Islet precursor cell (in vitro differentiated cells): ENCODE measurements at regions not wholly inside any gene's neighbourhood (a gene's known extent, or its start where the extent isn't known, plus 50 kb on each side); places are given as distances from the start of the nearest gene placed in this dataset.

Experiments
- DNase-seq: peaks from one replicate; pipeline ENCODE4 v3.0.0-alpha.2; 2018

DNA sequence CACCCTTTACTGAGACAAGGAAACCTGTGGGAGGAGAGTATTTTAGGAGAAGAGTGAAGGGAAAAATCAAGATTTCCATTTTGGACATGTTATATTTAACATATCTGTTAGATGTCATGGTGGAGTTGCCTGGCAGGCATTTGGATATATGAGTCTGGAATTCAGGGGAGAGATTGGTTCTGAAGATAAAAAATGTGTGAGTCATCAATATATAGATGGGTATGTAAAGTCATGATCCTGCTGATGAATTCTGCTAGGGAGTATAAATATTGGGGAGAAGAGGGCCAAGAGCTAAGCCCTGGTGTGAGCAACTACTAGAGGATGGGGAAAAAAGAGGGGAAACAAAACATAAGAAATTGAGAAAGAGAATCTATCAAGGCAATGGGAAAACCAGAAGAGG lies 151.3 kb upstream of the SOX9 start:
- no peak for DNase-seq

GRCh38 chr17:71970312-71970711 lies 150.5 kb upstream of the SOX9 start:
- DNase-seq: peak; percentile 77

- DNase-seq: no peak
Measured at GRCh38 chr17:71974051-71974450, 146.8 kb upstream of the SOX9 start.

DNA sequence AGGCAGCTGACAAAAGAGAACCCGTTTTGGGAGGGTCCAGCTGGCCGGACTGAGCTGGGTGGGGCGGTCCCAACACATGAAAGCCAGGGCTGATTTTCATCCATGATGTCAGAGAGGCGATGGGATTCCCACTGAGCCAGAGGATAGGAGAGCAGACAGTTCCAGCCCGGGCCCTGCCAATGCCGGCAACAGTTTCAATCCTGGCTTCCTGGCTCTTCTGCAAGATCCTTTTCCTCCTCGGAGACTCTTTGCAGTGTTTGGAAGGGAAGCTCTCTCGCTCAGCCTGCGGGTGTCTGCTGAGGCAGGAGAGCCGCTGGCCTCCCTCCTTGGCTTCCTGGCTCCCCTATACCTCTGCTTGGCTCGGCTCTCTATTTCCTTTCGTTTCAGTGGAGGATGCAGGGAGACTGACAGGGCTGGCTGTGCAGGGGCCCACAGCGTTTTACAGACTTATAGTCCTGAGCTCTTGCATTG lies 145.5 kb upstream of the SOX9 start:
- DNase-seq: peak; percentile 70

DNA sequence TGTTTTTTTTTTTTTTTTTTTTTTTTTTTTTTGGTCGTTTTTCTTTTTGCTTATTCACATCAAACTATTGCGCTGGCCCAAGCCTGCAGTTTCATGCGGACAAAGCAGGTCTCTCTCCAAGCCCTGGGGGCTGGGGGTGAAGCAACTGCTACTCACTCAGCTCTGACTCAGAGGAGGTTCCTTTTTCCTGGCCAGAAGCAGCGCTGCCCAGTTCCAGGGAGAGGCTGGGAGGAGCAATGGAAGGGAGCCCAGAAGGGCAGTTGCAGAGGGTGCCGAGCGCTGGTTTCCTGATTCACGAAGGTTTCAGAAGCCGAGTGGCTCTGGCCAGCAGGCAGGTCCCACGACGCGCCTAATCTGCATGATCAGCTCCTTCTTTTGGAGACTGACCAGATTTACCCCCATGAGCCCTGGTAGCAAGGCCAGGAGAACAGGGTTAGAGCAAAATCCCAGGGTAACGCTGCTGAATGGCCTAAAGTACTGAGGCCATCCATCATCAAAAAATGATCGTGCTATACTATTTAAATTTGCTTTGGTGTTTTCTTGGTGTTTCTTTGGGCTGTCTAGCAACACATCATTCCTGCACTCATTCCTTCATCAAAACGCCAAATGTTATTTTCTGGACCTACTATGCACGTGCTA lies 144.7 kb upstream of the SOX9 start:
- DNase-seq: peak; percentile 97

- no peak for DNase-seq
Measured at GRCh38 chr17:71978435-71978834, 142.4 kb upstream of the SOX9 start.

DNA sequence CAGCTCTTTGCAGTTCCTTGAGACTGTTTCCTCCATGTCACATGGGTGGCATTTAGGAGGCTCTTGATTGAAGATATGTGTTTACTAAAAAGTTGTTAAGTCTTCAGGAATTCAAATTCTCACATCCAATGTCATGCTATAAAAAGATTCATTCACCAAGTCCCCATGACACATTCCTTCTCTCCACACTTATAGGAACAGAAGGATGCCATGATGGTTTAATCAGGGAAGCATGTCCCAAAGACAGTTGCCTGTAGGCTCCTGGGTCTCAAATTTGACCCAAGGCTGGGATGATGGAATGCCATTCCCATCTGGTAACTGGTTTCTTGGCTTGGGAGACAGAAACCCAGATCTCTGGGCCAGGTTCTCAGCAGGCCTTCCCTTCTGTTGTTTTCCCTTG lies 140.6 kb upstream of the SOX9 start:
- DNase-seq: no peak

DNA sequence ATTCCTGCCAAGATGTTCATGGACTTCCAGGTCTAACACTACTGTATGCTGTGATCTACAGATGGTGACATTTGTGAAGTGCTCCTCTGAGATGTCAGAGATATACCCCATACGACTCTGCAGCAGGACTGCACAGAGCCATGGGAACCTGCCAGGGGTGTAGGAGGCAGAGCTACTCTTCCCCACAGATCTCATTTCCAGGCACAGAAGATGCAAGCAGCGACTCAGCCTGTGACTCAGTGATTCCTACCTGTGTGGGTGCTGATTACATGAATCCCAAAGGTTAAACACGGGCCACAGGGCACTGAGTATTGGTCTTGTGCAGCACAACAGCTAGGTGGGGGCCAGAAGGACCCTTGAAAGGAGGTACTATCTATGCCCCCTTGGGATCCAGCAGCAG lies 137.0 kb upstream of the SOX9 start:
- DNase-seq: no peak

- DNase-seq: no peak
Measured at GRCh38 chr17:71985111-71986039, 135.4 kb upstream of the SOX9 start.

GRCh38 chr17:71986886-71987285 lies 133.9 kb upstream of the SOX9 start:
- DNase-seq: no peak

DNA sequence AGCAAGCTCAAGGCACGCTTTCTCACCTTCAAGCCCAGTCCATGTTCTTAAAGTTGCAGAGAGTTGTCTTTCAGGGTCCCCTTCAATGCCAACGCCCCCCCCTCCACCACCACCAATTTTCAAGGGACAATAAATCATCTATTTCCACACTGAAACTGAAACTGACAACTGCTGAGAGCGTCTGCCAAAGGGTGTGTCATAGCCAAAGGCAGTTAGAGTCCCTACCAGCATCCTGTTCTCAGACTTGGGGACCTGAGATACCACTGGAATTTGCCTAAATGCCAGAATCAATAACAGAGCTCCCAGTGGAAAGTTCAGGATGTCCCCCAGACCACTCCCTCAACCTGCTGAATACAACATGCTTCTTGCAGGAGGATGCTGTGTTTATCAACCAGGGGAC lies 133.2 kb upstream of the SOX9 start:
- DNase-seq: peak; percentile 47

GRCh38 chr17:71989117-71989516 lies 131.7 kb upstream of the SOX9 start:
- DNase-seq: peak; percentile 1

DNA sequence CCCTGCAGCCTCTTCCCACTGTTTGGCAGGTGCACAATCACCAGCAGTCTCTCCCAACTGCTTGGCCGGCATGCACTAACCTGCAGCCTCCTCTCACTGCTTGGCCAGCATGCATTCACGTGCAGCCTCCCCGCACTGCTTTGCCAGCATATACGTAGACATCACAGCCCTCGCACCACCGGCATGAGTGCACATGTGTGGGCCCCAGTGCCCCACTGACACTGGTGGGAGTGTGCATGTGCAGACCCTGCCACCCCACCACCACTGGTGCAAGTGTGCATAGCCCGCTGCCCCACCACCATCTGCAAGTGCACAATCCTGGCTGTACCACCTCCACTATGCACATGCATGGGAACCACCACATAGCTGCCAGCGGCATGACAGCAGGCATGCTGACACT lies 127.5 kb upstream of the SOX9 start:
- no peak for DNase-seq

GRCh38 chr17:71995590-71995989 lies 125.2 kb upstream of the SOX9 start:
- no peak for DNase-seq

DNA sequence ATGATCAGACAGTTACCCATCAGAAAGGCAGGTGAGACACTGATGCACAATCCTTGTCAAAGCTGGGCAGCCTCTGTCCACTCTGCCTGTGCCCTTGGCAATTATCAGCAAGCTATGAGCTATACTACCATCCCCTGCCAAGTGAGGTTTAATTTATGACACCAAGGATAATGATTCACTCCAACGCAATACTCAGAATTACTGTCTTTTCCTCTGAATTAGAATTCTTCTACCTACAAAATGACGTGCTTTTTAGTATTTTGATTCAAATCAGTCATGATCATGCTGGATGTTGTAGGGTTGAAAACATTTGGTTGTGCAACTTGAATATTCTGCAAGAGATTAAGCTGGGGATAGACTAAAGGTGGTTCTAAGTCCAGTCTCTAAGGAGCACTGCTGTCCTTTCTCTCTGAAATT lies 116.8 kb upstream of the SOX9 start:
- no peak for DNase-seq

- no peak for DNase-seq
Measured at GRCh38 chr17:72004611-72005331, 116.0 kb upstream of the SOX9 start.

- no peak for DNase-seq
Measured at GRCh38 chr17:72005332-72006163, 115.3 kb upstream of the SOX9 start.

DNA sequence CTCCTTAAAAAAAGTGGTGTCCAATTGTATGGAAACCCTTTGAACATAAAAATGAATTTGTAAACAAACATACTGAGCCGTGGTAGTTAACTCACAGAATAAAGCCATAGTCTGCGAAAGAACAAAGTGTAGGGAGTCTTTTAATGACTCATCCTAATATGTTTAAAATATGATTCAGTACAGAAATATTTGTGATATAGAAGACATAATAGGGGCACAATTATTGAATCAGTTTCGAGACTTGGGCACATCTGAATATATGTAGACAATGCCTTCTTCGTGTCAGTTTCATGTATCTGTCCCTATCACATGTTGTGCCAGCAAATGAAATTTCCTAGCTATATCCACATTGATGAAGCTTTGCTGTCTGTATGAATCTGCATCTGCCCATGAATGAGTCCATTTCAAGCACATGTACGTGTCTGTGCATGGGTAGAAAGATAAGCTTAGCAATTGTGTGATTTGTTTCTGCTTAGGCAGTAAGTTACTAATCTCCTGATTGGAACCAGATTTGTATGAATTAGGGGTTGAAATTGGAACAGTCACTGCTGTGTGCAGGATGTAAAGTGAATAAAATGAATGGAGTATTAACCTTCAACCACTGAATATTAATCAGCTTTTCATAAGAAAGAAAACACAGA lies 112.5 kb upstream of the SOX9 start:
- DNase-seq: no peak

DNA sequence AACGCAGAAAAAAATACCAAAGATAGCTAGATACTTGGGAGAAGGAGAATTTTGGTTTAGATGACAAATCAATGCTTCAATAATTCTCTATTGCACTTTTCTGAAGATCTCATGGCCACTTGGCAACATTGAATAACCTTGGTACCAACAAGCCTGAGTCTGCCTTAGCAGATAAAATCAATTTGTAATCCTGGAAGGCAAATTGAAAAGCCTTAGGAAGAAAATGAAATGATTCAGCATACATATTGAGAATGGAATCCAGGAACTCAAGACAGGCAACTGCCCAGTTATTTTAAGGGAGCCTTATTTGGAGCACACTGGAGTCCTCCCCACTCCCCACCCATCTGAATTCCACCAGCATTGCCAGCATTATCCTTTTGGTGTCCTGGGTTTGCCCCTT lies 109.3 kb upstream of the SOX9 start:
- no peak for DNase-seq

DNA sequence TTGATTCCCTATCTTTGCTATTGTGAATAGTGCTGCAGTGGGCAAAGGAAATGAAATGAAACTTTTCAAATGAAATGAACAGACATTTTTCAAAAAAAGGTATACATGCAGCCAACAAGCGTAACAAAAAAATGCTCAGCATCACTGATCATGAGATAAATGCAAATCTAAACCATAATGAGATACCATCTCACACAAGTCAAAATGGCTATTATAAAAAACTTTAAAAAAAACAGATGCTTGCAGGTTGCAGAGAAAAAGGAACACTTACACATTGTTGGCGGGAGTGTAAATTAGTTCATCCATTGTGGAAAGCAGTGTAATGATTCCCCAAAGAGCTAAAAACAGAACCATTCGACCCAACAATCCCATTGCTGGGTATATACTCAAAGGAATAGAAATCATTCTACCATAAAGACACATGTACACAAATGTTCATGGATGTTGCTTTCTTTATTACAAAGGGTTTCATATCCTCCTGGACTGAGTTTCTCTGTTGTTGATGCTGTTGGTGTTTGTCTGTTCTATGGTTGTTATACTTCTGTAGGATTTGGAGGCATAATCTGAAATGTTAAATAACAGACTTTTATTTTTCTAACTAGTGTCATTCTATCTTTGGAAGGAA lies 99.3 kb upstream of the SOX9 start:
- no peak for DNase-seq
